A549 (cell line): ENCODE measurements at regions not wholly inside any gene's neighbourhood (a gene's known extent, or its start where the extent isn't known, plus 50 kb on each side); places are given as distances from the start of the nearest gene placed in this dataset.

Source experiments
- POLR2A ChIP-seq: IDR thresholded peaks from 2 replicates; pipeline ENCODE4 v1.6.1; 2012; ENCODE audit warnings: mild to moderate bottlenecking, low read length
- ZFP36 ChIP-seq: fragments of 450-650 bp; IDR thresholded peaks from 2 replicates; pipeline ENCODE4 v1.6.1; 2014; ENCODE audit warnings: borderline replicate concordance; ENCODE audit not compliant: partially characterized antibody
- TF ChIP-seq, protein P1 (sequence below): fragments of >200 bp; sonication (Bioruptor Twin); formaldehyde crosslinking; IDR thresholded peaks from 3 replicates; pipeline ENCODE4 v1.5.1; 2016

DNA sequence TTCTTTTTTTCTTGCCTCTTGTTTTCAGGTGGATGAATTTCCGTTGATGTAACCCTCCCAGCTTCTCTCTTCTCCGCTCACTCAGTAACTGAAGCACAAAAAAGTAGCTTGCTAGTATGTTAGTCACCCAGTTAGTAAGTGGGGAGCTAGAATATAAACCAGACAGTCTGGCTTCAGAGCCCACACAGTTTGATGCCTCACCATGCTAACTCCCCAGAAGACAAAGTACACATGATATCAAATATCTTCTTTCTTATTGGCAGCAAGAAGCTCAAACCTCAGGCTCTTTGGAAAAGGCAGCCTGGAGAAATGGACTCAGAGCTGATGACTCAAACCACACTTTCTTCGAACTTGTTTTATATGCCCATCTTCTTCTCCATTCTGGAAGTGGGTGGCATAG, 187.5 kb upstream of the PLXNA2 start:
- TF ChIP-seq, protein P1, sequence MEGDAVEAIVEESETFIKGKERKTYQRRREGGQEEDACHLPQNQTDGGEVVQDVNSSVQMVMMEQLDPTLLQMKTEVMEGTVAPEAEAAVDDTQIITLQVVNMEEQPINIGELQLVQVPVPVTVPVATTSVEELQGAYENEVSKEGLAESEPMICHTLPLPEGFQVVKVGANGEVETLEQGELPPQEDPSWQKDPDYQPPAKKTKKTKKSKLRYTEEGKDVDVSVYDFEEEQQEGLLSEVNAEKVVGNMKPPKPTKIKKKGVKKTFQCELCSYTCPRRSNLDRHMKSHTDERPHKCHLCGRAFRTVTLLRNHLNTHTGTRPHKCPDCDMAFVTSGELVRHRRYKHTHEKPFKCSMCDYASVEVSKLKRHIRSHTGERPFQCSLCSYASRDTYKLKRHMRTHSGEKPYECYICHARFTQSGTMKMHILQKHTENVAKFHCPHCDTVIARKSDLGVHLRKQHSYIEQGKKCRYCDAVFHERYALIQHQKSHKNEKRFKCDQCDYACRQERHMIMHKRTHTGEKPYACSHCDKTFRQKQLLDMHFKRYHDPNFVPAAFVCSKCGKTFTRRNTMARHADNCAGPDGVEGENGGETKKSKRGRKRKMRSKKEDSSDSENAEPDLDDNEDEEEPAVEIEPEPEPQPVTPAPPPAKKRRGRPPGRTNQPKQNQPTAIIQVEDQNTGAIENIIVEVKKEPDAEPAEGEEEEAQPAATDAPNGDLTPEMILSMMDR = no peak
- TF ChIP-seq POLR2A (no peak), ZFP36 (no peak)
